ENCODE measurements at regions not wholly inside any gene's neighbourhood (a gene's known extent, or its start where the extent isn't known, plus 50 kb on each side); places are given as distances from the start of the nearest gene placed in this dataset.

GRCh38 chr1:78762113-78762512, 112.5 kb downstream of the IFI44 start:
- no TSS peak for BruUV-seq (replicated peaks)

GRCh38 chr1:78765489-78765888, 115.9 kb downstream of the IFI44 start:
- no peak overlapping the region for H3K27ac ChIP-seq
- intact Hi-C loops (cut with micrococcal nuclease; ENCODE audit: unreplicated experiment), result no loop called here
- no peak for DNase-seq
- POLR2A ChIA-PET (ENCODE audit: unreplicated experiment), result no interaction called here
- H2AFZ ChIP-seq, result no peak overlapping the region
- no peaks in the 10 kb centered on the region for H3K79me2 ChIP-seq (ENCODE audit: low read depth)
- BruUV-seq (replicated peaks), result no TSS peak
- no peaks in the 10 kb centered on the region for H3K9me2 ChIP-seq (ENCODE audit: insufficient read depth)
- no peaks in the 10 kb centered on the region for H4K20me1 ChIP-seq (ENCODE audit: insufficient read depth)
- H3K4me3 ChIP-seq, result no peak overlapping the region
- H3K9me3 ChIP-seq (ENCODE audit: insufficient read depth, low read depth), result no peaks in the 10 kb centered on the region; the same call in 1 of the 2 replicates
- no peak overlapping the region for H3K4me2 ChIP-seq
- no peaks in the 10 kb centered on the region for H3K27me3 ChIP-seq (ENCODE audit: insufficient read depth, low read depth)
- H3K4me1 ChIP-seq (replicated peaks; ENCODE audit: insufficient read depth), result no peaks in the 10 kb centered on the region
- no peaks in the 10 kb centered on the region for H3F3A ChIP-seq (ENCODE audit: insufficient read depth, low read depth)
- H3K36me3 ChIP-seq (ENCODE audit: low read depth), result no peaks in the 10 kb centered on the region
- TF ChIP-seq EZH2 (IDR thresholded peaks at IDR 0.05; ENCODE audit: low read depth), result no peak
- TF ChIP-seq CTCF (conservative IDR thresholded peaks at IDR 0.05), result no peak
- CTCF ChIA-PET, result no interaction called here

More at GRCh38 chr1:78762113-78762512, 112.5 kb downstream of the IFI44 start:
- no peaks in the 10 kb centered on the region for H3K79me2 ChIP-seq (ENCODE audit: low read depth)
- no peak overlapping the region for H3K4me3 ChIP-seq
- H3K9me3 ChIP-seq (ENCODE audit: insufficient read depth, low read depth), result no peaks in the 10 kb centered on the region
- no peaks in the 10 kb centered on the region for H3K36me3 ChIP-seq (ENCODE audit: low read depth)
- TF ChIP-seq EZH2 (IDR thresholded peaks at IDR 0.05; ENCODE audit: low read depth) (no peak), CTCF (conservative IDR thresholded peaks at IDR 0.05) (no peak)
- H3K4me2 ChIP-seq, result no peak overlapping the region
- no peak for DNase-seq
- ChIA-PET POLR2A (ENCODE audit: unreplicated experiment) (no interaction called here), CTCF (no interaction called here)
- no peaks in the 10 kb centered on the region for H3K9me2 ChIP-seq (ENCODE audit: insufficient read depth)
- H4K20me1 ChIP-seq (ENCODE audit: insufficient read depth), result no peaks in the 10 kb centered on the region
- 0 out of 2 replicates have a peak overlapping the region, but pooled peaks have one; percentile 7 for H2AFZ ChIP-seq
- no peaks in the 10 kb centered on the region for H3K4me1 ChIP-seq (replicated peaks; ENCODE audit: insufficient read depth)
- H3K27me3 ChIP-seq (ENCODE audit: insufficient read depth, low read depth), result no peaks in the 10 kb centered on the region
- H3K27ac ChIP-seq, result no peak overlapping the region
- H3F3A ChIP-seq (ENCODE audit: insufficient read depth, low read depth), result no peaks in the 10 kb centered on the region
- intact Hi-C loops (cut with micrococcal nuclease; ENCODE audit: unreplicated experiment), result no loop called here

- H3K9me2 ChIP-seq (ENCODE audit: insufficient read depth), result no peaks in the 10 kb centered on the region; the same call in 1 of the 2 replicates
- no peaks in the 10 kb centered on the region for H3K79me2 ChIP-seq (ENCODE audit: low read depth)
- H3K27ac ChIP-seq, result no peak overlapping the region
- POLR2A ChIA-PET (ENCODE audit: unreplicated experiment), result no interaction called here
- H2AFZ ChIP-seq, result no peak overlapping the region
- H3K4me1 ChIP-seq (replicated peaks; ENCODE audit: insufficient read depth), result no peaks in the 10 kb centered on the region
- H3K27me3 ChIP-seq (ENCODE audit: insufficient read depth, low read depth), result no peaks in the 10 kb centered on the region
- H3F3A ChIP-seq (ENCODE audit: insufficient read depth, low read depth), result no peaks in the 10 kb centered on the region
- H3K36me3 ChIP-seq (ENCODE audit: low read depth), result no peaks in the 10 kb centered on the region
- H3K4me3 ChIP-seq, result no peak overlapping the region
- TF ChIP-seq EZH2 (IDR thresholded peaks at IDR 0.05; ENCODE audit: low read depth) (no peak), CTCF (conservative IDR thresholded peaks at IDR 0.05) (no peak)
- CTCF ChIA-PET, result no interaction called here
- DNase-seq, result no peak
- intact Hi-C loops (cut with micrococcal nuclease; ENCODE audit: unreplicated experiment), result no loop called here
- no peaks in the 10 kb centered on the region for H3K9me3 ChIP-seq (ENCODE audit: insufficient read depth, low read depth)
- no peaks in the 10 kb centered on the region for H4K20me1 ChIP-seq (ENCODE audit: insufficient read depth)
- BruUV-seq (replicated peaks), result no TSS peak
- H3K4me2 ChIP-seq, result no peak overlapping the region
These were observed 130.2 kb downstream of the IFI44 start for GRCh38 chr1:78779831-78780230.
